ENCODE measurements at regions not wholly inside any gene's neighbourhood (a gene's known extent, or its start where the extent isn't known, plus 50 kb on each side); places are given as distances from the start of the nearest gene placed in this dataset.

- H3K36me3 ChIP-seq (ENCODE audit: control insufficient read depth in 2 of 2, extremely low read depth in 1 of 2, insufficient read depth in 2 of 2, low read length in 2 of 2), result no peaks in the 10 kb centered on the region
- H3K4me1 ChIP-seq (ENCODE audit: control insufficient read depth, extremely low read depth, insufficient read depth, low read length), result no peaks in the 10 kb centered on the region
- POLR2A ChIA-PET, result no interaction called here
- no peak for TF ChIP-seq EZH2 (IDR thresholded peaks at IDR 0.05; ENCODE audit: borderline replicate concordance, low read depth, low read length, severe bottlenecking)
- no peak for TF ChIP-seq POLR2AphosphoS5 (IDR thresholded peaks at IDR 0.05; ENCODE audit: insufficient read depth, low read depth, low read length)
- no peak for TF ChIP-seq CTCF (IDR thresholded peaks at IDR 0.05; ENCODE audit: extremely low read depth in 1 of 2, insufficient read depth in 1 of 2, low read depth in 1 of 2, low read length in 2 of 2)
- no peak for TF ChIP-seq JUN (IDR thresholded peaks at IDR 0.05; ENCODE audit: borderline replicate concordance, insufficient read depth, insufficient read length, low read depth)
- TF ChIP-seq MAX (IDR thresholded peaks at IDR 0.05; ENCODE audit: insufficient read depth, insufficient read length), result no peak
- no peak for TF ChIP-seq MYC (IDR thresholded peaks at IDR 0.05; ENCODE audit: low read depth, low read length)
- TF ChIP-seq FOS (IDR thresholded peaks at IDR 0.05; ENCODE audit: borderline replicate concordance, insufficient read depth, low read length), result no peak
- no peak for TF ChIP-seq GATA2 (IDR thresholded peaks at IDR 0.05; ENCODE audit: insufficient read depth, insufficient read length, low read depth, low read length)
- no peak for TF ChIP-seq POLR2A (IDR thresholded peaks at IDR 0.05; ENCODE audit: low read depth, low read length)
- H3K79me2 ChIP-seq (ENCODE audit: control insufficient read depth, insufficient read depth, low read length), result no peaks in the 10 kb centered on the region
- no peak overlapping the region for H3K4me3 ChIP-seq (replicated peaks in 1 of 3; ENCODE audit: insufficient read depth in 1 of 3, low read depth in 1 of 3, low read length in 3 of 3)
- peaks cover 2% of the 10 kb centered on the region for H3K9me3 ChIP-seq (replicated peaks; ENCODE audit: control insufficient read depth, insufficient read depth, low read length)
- CTCF ChIA-PET, result no interaction called here
- H3K27ac ChIP-seq (ENCODE audit: insufficient read depth, low read depth, low read length), result no peak overlapping the region
- no peaks in the 10 kb centered on the region for H3K9me1 ChIP-seq (replicated peaks; ENCODE audit: control insufficient read depth, extremely low read depth, insufficient read depth, low read length)
- H3K27me3 ChIP-seq (ENCODE audit: control insufficient read depth in 2 of 2, insufficient read depth in 2 of 2, low read length in 2 of 2), result no peaks in the 10 kb centered on the region
- dilution Hi-C loops (cut with MboI; ENCODE audit: extremely low pct_ligation_motif_present, low sequenced_read_pairs), result no loop called here
- FAIRE-seq, result no peak
- H3K9ac ChIP-seq (replicated peaks; ENCODE audit: extremely low read depth, insufficient read depth, low read length), result no peak overlapping the region
- H2AFZ ChIP-seq (ENCODE audit: low read depth, low read length), result no peak overlapping the region
- intact Hi-C loops (cut with micrococcal nuclease), result no loop called here
- no TSS peak for BruUV-seq (replicated peaks)
- no peaks in the 10 kb centered on the region for H4K20me1 ChIP-seq (replicated peaks; ENCODE audit: control insufficient read depth, extremely low read depth, insufficient read depth, low read length)
- no peak overlapping the region for H3K4me2 ChIP-seq (ENCODE audit: insufficient read depth, low read length)
- no peak for DNase-seq (ENCODE audit: low read depth, low spot score)
Observed at GRCh38 chr1:4150262-4150661, 250.2 kb upstream of the C1orf174 start.
